ENCODE measurements at regions not wholly inside any gene's neighbourhood (a gene's known extent, or its start where the extent isn't known, plus 50 kb on each side); places are given as distances from the start of the nearest gene placed in this dataset.

- intact Hi-C loops (cut with micrococcal nuclease) = no loop called here
- Mint-ChIP-seq H3K4me1 (ENCODE audit: low read depth) (no peaks in the 10 kb centered on the region), H3K4me3 (ENCODE audit: low read depth) (no peak overlapping the region), H3K36me3 (ENCODE audit: low read depth) (no peaks in the 10 kb centered on the region), H3K27me3 (ENCODE audit: low read depth) (no peaks in the 10 kb centered on the region), H3K9me3 (no peaks in the 10 kb centered on the region), H3K27ac (no peak overlapping the region)
- DNase-seq (ENCODE audit: low spot score) = no peak
Measured at GRCh38 chr2:138215958-138216357, 251.7 kb downstream of the HNMT start.

- no peak for DNase-seq (ENCODE audit: low spot score)
- Mint-ChIP-seq H3K4me3 (ENCODE audit: low read depth) (no peak overlapping the region), H3K9me3 (no peaks in the 10 kb centered on the region), H3K27me3 (ENCODE audit: low read depth) (no peaks in the 10 kb centered on the region), H3K36me3 (ENCODE audit: low read depth) (no peaks in the 10 kb centered on the region), H3K4me1 (ENCODE audit: low read depth) (no peaks in the 10 kb centered on the region), H3K27ac (no peak overlapping the region)
- intact Hi-C loops (cut with micrococcal nuclease) = no loop called here
Measured at GRCh38 chr2:138217975-138218374, 253.7 kb downstream of the HNMT start.

- Mint-ChIP-seq H3K9me3 (no peaks in the 10 kb centered on the region), H3K4me3 (ENCODE audit: low read depth) (no peak overlapping the region), H3K4me1 (ENCODE audit: low read depth) (no peaks in the 10 kb centered on the region), H3K27ac (no peak overlapping the region), H3K27me3 (ENCODE audit: low read depth) (no peaks in the 10 kb centered on the region), H3K36me3 (ENCODE audit: low read depth) (no peaks in the 10 kb centered on the region)
- intact Hi-C loops (cut with micrococcal nuclease) = no loop called here
- no peak for DNase-seq (ENCODE audit: low spot score)
Measured at GRCh38 chr2:138218397-138218796, 254.1 kb downstream of the HNMT start.

- Mint-ChIP-seq H3K36me3 (ENCODE audit: low read depth) (no peaks in the 10 kb centered on the region), H3K27ac (no peak overlapping the region), H3K4me1 (ENCODE audit: low read depth) (no peaks in the 10 kb centered on the region), H3K9me3 (no peaks in the 10 kb centered on the region), H3K4me3 (ENCODE audit: low read depth) (no peak overlapping the region), H3K27me3 (ENCODE audit: low read depth) (no peaks in the 10 kb centered on the region)
- no peak for DNase-seq (ENCODE audit: low spot score)
- intact Hi-C loops (cut with micrococcal nuclease) = no loop called here
Measured at GRCh38 chr2:138219961-138220360, 255.7 kb downstream of the HNMT start.

- no peak for DNase-seq (ENCODE audit: low spot score)
- intact Hi-C loops (cut with micrococcal nuclease) = no loop called here
- Mint-ChIP-seq H3K27me3 (ENCODE audit: low read depth) (no peaks in the 10 kb centered on the region), H3K27ac (no peak overlapping the region), H3K36me3 (ENCODE audit: low read depth) (no peaks in the 10 kb centered on the region), H3K4me3 (ENCODE audit: low read depth) (no peak overlapping the region), H3K9me3 (no peaks in the 10 kb centered on the region), H3K4me1 (ENCODE audit: low read depth) (no peaks in the 10 kb centered on the region)
Measured at GRCh38 chr2:138221358-138221757, 257.1 kb downstream of the HNMT start.

- no peak for DNase-seq (ENCODE audit: low spot score)
- no peaks in the 10 kb centered on the region for H3K36me3 Mint-ChIP-seq (ENCODE audit: low read depth)
- no peak overlapping the region for H3K4me3 Mint-ChIP-seq (ENCODE audit: low read depth)
- intact Hi-C loops (cut with micrococcal nuclease) = no loop called here
- no peak overlapping the region for H3K27ac Mint-ChIP-seq
- H3K9me3 Mint-ChIP-seq = peaks cover 3% of the 10 kb centered on the region
- no peaks in the 10 kb centered on the region for H3K4me1 Mint-ChIP-seq (ENCODE audit: low read depth)
- no peaks in the 10 kb centered on the region for H3K27me3 Mint-ChIP-seq (ENCODE audit: low read depth)
Measured at GRCh38 chr2:138223319-138223718, 259.0 kb downstream of the HNMT start.

GRCh38 chr2:138227195-138227594 lies 262.9 kb downstream of the HNMT start:
- Mint-ChIP-seq H3K4me1 (ENCODE audit: low read depth) (no peaks in the 10 kb centered on the region), H3K27ac (no peak overlapping the region), H3K27me3 (ENCODE audit: low read depth) (no peaks in the 10 kb centered on the region), H3K36me3 (ENCODE audit: low read depth) (no peaks in the 10 kb centered on the region), H3K9me3 (peaks cover 4% of the 10 kb centered on the region), H3K4me3 (ENCODE audit: low read depth) (no peak overlapping the region)
- no peak for DNase-seq (ENCODE audit: low spot score)
- intact Hi-C loops (cut with micrococcal nuclease) = no loop called here

- H3K4me1 Mint-ChIP-seq (ENCODE audit: low read depth) = no peaks in the 10 kb centered on the region
- H3K4me3 Mint-ChIP-seq (ENCODE audit: low read depth) = no peak overlapping the region
- no peak overlapping the region for H3K27ac Mint-ChIP-seq
- no peak for DNase-seq (ENCODE audit: low spot score)
- peaks cover 4% of the 10 kb centered on the region for H3K9me3 Mint-ChIP-seq
- intact Hi-C loops (cut with micrococcal nuclease) = no loop called here
- no peaks in the 10 kb centered on the region for H3K36me3 Mint-ChIP-seq (ENCODE audit: low read depth)
- no peaks in the 10 kb centered on the region for H3K27me3 Mint-ChIP-seq (ENCODE audit: low read depth)
Measured at GRCh38 chr2:138228101-138228500, 263.8 kb downstream of the HNMT start.

- H3K4me3 Mint-ChIP-seq (ENCODE audit: low read depth) = no peak overlapping the region
- intact Hi-C loops (cut with micrococcal nuclease) = no loop called here
- no peak overlapping the region for H3K27ac Mint-ChIP-seq
- no peaks in the 10 kb centered on the region for H3K4me1 Mint-ChIP-seq (ENCODE audit: low read depth)
- no peak for DNase-seq (ENCODE audit: low spot score)
- H3K27me3 Mint-ChIP-seq (ENCODE audit: low read depth) = no peaks in the 10 kb centered on the region
- H3K9me3 Mint-ChIP-seq = no peaks in the 10 kb centered on the region
- no peaks in the 10 kb centered on the region for H3K36me3 Mint-ChIP-seq (ENCODE audit: low read depth)
Measured at GRCh38 chr2:138234265-138234664, 267.3 kb upstream of the SPOPL start.

- H3K27me3 Mint-ChIP-seq (ENCODE audit: low read depth) = no peaks in the 10 kb centered on the region
- no peak overlapping the region for H3K4me3 Mint-ChIP-seq (ENCODE audit: low read depth)
- H3K9me3 Mint-ChIP-seq = no peaks in the 10 kb centered on the region
- H3K27ac Mint-ChIP-seq = no peak overlapping the region
- intact Hi-C loops (cut with micrococcal nuclease) = no loop called here
- no peak for DNase-seq (ENCODE audit: low spot score)
- no peaks in the 10 kb centered on the region for H3K36me3 Mint-ChIP-seq (ENCODE audit: low read depth)
- H3K4me1 Mint-ChIP-seq (ENCODE audit: low read depth) = no peaks in the 10 kb centered on the region
Measured at GRCh38 chr2:138235041-138235440, 266.5 kb upstream of the SPOPL start.

GRCh38 chr2:138236142-138236541 lies 265.4 kb upstream of the SPOPL start:
- Mint-ChIP-seq H3K4me3 (ENCODE audit: low read depth) (no peak overlapping the region), H3K27me3 (ENCODE audit: low read depth) (no peaks in the 10 kb centered on the region), H3K9me3 (no peaks in the 10 kb centered on the region), H3K4me1 (ENCODE audit: low read depth) (no peaks in the 10 kb centered on the region), H3K27ac (no peak overlapping the region), H3K36me3 (ENCODE audit: low read depth) (no peaks in the 10 kb centered on the region)
- no peak for DNase-seq (ENCODE audit: low spot score)
- intact Hi-C loops (cut with micrococcal nuclease) = no loop called here

GRCh38 chr2:138237667-138238384 lies 263.7 kb upstream of the SPOPL start:
- Mint-ChIP-seq H3K4me1 (ENCODE audit: low read depth) (no peaks in the 10 kb centered on the region), H3K36me3 (ENCODE audit: low read depth) (no peaks in the 10 kb centered on the region), H3K4me3 (ENCODE audit: low read depth) (no peak overlapping the region), H3K27me3 (ENCODE audit: low read depth) (no peaks in the 10 kb centered on the region), H3K9me3 (no peaks in the 10 kb centered on the region), H3K27ac (no peak overlapping the region)
- DNase-seq (ENCODE audit: low spot score) = no peak
- intact Hi-C loops (cut with micrococcal nuclease) = no loop called here

- Mint-ChIP-seq H3K4me3 (ENCODE audit: low read depth) (no peak overlapping the region), H3K27ac (no peak overlapping the region), H3K9me3 (no peaks in the 10 kb centered on the region), H3K4me1 (ENCODE audit: low read depth) (no peaks in the 10 kb centered on the region), H3K27me3 (ENCODE audit: low read depth) (no peaks in the 10 kb centered on the region), H3K36me3 (ENCODE audit: low read depth) (no peaks in the 10 kb centered on the region)
- intact Hi-C loops (cut with micrococcal nuclease) = no loop called here
- DNase-seq (ENCODE audit: low spot score) = no peak
Measured at GRCh38 chr2:138238908-138239307, 262.7 kb upstream of the SPOPL start.
